ENCODE measurements at regions not wholly inside any gene's neighbourhood (a gene's known extent, or its start where the extent isn't known, plus 50 kb on each side); places are given as distances from the start of the nearest gene placed in this dataset.

- TF ChIP-seq CTCF (IDR thresholded peaks at IDR 0.05) (peak; percentile 94), EZH2 (IDR thresholded peaks at IDR 0.05) (no peak), EZH2phosphoT487 (IDR thresholded peaks at IDR 0.05) (peak; percentile 97)
These were observed 95.8 kb upstream of the DAP start for GRCh38 chr5:10856683-10857337.
